HG03103 (cell line): ENCODE measurements at regions not wholly inside any gene's neighbourhood (a gene's known extent, or its start where the extent isn't known, plus 50 kb on each side); places are given as distances from the start of the nearest gene placed in this dataset.
"Not testable (repeated sequence)": the region's sequence is repeated elsewhere in the genome, so short reads cannot be mapped to it uniquely, and the experiment has no call there.

Experiments
- ATAC-seq: cut with Tn5 transposase; IDR thresholded peaks from one replicate; pipeline ENCODE4 v1.9.1; 2021; ENCODE audit warnings: low read depth; ENCODE audit not compliant: unreplicated experiment

DNA sequence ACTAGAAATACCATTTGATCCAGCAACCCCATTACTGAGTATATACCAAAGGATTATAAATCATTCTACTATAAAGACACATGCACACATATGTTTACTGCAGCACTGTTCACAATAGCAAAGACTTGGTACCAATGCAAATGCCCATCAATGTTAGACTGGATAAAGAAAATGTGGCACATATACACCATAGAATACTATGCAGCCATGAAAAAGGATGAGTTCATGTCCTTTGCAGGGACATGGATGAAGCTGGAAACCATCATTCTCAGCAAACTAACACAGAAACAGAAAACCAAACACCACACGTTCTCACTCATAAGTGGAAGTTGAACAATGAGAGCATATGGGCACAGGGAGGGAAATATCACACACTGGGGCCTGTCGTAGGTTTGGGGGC, 106.0 kb downstream of the SPATA18 start:
- not testable (repeated sequence) for ATAC-seq

DNA sequence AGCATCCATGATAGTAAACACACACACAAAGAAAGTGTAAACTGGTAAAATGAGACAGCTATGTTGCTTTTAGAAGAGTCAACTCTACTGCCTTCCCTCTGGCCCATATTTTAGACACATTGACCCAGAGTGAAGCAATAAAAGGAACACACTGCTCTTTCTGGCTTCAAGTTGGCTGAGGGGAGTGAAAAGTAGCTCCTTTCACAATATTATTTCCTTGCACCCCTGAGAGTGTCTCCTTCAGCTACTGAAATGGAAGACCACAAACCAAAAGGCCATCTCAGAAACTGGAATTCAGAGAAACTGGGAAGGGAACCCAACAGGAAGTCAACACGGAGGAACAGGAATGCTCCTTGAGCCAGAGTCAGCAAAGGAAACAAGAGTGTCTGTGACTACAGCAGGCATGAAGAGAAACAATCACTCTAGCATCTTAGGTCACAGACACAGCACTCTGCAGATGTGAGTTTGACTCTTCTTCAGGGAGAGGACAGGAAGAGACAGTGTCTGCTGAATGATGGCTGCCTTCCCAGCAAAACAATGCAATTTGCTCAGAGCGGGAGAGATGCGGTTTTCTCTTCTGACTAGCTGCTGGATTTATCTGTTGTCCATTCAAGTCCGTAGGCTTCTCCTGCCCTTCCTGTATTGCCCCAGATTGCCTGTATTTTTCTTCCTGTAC, 106.7 kb downstream of the SPATA18 start:
- no peak for ATAC-seq

DNA sequence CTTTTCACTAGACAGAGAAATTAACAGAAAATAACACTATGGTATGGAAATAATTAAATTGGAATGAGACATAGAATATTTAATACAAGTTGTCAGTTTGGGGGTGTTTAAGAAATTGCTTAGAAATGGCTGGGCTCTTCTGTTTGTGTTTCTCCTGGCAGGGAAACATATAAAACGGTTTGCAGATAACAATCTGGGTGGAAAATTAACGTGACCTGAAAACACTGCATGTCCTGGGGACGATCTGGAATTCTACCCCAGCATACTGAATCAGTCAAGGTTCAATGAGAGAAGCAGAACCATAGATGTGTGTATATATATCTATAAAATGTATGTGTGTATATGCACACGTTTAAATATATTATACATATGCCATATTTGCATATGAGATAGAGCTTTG, 109.8 kb downstream of the SPATA18 start:
- no peak for ATAC-seq

DNA sequence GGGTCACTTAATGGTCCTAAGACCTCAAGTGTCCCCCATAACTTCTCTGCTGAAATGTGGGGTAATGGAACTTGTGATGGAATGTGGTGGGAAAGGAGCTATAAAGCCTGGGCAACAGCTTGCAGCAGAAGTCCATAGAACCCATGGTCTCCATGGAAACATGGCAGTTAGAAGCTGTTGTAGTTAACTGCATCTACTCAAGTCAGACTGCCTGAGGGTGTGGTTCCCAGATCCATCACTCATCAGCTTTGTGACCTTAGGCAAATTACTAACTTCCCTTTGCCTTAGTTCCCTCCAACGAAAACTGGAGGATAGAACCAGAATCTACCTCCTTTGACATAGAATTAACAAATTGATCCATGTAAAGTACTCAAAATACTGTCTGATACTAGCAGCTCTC, 113.0 kb downstream of the SPATA18 start:
- no peak for ATAC-seq

DNA sequence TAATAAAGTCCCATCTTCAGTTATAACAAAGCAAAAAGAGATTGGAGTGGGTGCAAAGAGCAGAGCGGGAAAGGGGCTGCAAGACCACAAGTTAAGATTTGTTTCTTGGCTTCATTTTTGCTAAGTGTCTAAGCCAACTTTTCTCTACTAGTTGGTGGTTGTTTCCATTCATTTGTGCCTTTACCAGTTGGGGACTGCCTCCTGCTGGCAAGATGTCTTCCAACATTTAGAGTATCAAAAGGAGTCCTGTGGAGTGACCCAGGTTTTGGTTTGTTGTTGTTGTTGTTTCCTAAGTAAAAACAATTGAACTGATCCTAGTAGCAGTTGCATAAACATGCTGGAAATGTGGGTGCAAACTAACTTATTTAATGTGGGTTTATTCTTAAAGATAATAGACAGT, 121.1 kb downstream of the SPATA18 start:
- ATAC-seq, result no peak

DNA sequence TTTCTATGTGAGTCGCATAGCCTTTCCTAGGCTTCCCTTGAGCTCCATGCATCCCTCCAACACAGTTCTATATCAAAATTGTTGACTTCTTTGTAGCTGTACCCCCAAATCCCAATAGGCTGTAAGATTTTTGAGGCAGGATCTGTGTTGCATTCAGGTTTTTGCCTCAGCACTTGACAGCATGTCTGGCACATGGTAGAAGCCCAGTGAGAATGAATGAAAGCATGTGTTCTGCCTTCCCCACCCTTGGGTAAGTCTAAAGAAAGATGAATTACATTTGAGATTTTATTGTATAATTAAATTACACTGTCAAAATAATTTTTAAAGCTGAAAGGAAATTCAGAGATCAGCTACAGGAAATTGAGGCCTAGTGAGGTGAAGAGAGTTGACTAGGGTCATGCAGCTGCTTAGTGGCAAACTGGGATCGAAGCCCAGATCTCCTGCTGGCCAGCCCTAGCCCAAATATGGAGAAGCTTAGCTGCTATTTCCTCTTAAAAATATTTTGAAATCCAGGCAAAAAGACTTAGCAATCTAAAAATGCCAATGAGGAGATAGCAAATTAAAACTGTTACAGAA, 122.5 kb downstream of the SPATA18 start:
- no peak for ATAC-seq

DNA sequence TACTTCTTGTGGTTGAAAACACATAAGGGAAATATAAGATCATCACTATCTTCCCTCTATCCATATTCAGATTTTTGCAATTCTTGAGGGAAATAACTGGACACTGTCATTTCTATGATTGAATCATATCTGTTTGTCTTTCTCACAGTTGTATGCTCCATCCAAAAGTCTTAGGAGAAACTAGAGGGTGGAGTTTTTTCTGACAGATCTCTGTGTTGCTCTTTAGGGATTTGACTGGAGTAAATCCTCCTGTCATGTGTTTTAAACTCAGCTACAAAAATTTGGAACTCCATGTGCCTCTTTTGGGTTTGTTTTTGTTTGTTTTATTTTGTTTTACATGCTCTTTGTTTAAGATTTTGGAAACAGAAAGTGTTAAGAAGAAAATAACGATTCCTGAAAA, 136.5 kb downstream of the SPATA18 start:
- ATAC-seq, result no peak

DNA sequence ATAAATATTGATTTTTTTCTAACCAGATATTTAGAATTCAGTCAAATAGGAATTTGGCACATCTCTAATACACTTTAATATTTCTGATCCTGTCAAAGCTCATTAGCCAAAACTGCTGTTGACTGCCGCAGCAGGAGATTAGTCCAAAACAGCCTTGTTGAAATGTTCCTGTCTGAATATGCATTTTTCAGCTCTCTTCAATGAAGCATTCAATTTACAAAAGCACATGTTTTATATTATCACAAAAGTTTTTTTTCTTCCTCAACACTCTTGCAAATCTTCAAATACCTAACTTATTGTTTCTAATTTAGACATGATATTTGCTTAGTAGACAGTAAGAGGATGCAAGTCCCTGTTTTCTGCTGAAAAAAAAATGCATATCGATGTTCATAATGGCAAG, 140.9 kb downstream of the SPATA18 start:
- no peak for ATAC-seq

DNA sequence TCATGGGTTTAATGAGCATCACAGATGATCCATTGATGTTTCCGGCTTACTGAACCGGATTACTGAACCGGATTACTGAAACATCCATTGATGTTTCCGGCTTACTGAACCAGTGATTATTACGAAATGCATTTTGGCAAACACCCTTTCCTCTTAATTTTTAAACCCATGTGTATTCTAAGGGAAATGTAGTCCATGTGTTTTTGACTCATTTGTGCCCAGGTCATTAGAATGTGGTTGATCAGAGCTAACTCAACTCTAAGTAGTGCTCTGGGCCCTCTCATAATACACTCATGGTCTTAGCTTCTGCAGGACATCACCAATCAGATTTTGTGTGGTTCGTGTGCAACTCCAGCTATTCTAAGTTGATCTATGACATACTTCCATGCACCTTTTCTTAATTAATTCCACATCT, 141.6 kb downstream of the SPATA18 start:
- no peak for ATAC-seq

DNA sequence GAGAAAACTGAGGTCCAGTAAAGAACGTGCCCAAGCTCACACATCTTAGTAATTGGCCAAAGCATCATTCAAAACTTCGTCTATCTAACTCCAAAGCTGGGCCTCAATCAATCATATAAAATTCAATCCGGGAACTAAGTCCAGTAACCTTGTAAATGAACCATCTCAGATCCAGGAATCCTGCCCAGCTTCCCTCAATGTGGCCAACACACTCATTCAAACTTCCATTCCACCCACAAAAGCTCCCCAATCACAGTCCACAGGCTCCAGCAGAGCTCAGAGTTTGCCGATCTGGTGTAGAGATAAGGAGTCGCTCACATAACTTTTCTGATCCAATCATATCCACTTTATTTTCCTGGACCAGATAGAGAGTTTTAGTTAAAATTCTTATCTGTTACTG, 144.8 kb downstream of the SPATA18 start:
- no peak for ATAC-seq

DNA sequence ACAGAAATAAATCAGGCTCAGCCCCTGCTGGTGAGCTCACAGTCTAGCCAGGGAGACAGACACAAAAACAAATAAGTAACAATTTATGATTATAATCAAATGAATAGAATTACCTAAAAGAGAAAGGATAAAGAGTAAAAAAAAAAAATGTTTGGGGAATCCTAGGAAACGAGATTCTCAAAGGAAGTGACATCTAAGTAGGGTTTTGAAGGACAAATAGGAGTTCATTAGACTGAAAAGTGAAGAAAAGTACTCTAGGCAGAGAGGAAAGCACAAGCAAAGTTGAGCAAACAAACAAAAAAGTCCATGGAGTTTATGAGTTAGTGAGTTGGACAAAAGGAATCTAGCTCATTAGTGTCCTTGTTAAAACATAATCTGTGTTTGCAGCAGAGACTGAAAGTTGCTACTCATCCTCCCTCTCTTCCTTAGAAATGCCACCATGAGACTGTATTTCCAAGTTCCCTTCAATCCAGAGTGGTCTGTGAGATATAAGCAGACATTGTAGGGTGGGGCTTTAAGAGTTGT, 145.6 kb downstream of the SPATA18 start:
- no peak for ATAC-seq

DNA sequence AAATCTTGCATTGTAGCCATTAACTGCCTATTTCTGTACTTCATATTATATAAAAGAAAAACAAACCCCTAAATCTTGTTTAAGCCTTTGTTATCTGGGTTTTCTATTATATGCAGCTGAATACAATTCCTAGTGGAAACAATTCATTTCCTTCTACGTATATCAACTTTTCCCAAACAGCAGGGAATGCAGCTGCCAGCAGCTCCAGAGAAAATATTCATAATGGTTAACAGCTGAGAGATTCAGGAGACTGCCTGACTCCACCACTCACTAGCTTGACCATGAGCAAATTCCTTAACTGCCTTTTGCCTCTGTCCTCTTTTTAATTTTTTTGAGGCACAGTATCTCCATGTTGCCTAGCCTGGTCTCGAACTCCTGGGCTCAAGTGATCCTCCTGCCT, 146.2 kb downstream of the SPATA18 start:
- ATAC-seq, result no peak

DNA sequence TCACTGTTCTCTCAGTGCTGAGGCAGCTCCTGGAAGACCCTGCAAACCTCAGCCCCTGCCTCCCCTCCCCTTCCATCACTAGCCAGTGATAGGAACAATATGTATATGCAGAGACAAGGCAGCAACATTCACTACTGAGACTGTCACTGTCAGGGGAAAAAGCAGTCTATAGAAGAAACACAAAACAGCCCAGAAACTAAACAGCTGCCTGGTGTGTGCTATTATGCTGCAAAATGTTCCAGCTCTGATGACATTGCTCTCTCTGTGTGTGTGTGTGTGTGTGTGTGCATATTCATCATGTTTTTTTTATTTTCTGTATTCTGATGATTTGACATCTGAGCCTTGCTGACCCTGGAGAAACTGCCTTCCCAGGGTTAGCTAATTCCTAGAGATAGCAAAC, 147.2 kb downstream of the SPATA18 start:
- ATAC-seq, result no peak

DNA sequence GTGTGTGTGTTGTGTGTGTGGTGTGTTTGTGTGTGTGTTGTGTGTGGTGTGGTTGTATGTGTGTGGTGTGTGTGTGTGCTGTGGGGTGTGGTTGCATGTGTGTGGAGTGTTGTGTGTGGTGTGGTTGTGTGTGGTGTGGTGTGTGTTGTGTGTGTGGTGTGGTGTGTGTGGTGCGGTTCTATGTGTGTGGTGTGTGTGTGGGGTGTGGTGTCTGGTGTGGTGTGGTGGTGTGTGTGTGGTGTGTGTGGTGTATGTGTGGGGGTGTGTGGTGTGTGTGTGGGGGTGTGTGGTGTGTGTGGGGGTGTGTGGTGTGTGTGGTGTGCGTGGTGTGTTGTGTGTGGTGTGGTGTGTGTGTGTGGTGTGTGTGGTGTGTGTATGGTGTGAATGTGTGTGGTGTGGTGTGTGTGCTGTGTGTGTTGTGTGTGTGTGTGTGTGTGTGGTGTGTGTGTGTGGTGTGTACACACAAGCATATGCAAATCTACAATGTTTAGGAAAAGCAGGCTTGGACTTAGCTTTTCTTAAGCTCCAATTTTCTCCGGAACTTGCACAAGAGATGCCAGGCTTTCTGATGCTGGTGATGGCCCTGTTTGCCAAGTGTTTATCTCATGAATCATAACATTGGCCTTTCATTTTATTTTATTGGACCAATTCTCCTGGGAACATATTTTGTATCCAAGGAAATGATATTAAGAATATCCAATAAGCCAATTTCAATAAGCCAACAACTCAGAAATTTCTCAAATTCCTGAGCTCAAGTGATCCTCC, 148.7 kb downstream of the SPATA18 start:
- no peak for ATAC-seq

DNA sequence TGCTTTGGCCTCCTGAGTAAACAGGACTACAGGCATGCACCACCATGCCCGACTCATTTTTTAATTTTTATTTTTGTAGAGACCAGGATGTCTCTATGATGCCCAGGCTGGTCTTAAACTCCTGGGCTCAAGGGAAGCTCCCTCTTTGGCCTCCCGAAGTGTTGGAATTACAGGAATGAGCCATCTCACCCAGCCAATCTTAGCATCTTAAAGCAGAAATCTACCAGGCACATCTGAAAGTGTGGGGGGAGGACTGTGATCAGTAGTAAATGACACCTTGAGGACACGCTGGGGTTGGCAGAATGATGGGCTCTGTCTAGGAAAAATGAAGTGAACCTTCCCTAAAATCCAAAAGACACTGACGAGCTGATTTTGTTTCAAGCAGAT, 149.2 kb downstream of the SPATA18 start:
- no peak for ATAC-seq

DNA sequence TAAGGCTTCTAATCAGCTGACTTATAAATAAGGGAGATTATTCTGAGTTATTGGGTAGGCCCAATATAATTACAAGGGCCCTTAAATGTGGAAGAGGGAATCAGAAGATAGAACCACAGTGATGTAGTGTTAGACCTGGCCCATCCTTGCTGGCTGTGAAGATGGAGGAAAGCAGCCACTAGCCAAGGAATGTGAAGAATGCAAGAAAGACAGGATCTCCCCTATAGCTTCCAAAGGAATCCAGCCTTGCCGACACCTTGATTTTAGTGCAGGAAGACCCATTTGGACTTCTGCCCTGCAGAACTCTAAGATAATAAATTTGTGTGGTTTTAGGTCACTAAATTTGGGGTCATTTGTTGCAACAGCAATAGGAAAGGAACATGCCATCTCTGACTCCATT, 150.6 kb downstream of the SPATA18 start:
- no peak for ATAC-seq

DNA sequence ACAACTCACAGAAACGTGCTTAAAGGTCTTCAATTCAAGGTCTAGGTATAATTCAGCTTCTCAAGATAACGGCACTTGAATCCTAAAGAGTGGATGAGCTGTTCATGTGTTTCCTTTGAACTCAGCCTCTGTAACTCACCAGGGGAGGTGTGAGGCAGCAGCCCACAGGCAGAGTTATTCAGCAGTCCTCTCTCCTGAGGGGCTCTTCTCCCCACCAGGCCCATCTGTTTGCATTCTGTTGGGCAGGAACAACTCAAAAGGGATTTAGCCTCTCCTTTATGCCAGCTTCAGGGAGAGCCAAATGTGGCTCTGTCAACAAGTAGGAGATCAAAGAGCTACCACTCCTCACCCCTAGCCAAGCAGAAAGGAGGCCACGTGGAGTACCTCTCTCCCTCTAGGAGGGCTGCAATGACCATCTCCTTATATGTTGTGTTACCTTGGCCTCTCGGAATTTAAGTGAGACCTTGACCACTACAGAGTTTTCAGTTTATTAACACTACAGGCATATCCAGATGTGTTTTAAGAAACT, 151.2 kb downstream of the SPATA18 start:
- no peak for ATAC-seq

DNA sequence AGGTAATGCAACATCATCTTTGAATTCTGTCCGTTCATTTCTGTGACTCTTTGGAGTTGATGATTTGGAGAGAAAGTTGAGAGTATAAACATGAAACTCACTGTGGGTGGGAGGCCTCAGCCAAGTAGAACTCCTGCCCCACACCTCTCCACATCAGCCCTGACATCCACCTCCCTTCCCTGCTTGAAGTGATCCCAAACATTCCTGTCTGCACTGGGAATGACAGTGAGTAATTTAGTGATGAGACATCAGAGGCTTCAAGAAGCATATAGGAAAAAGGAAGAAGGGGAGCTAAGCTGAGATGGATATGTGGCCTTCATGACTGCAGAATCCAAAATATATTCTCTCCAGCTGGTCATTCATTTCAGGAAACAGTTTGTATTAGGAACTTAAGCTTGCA, 151.8 kb downstream of the SPATA18 start:
- ATAC-seq, result no peak

DNA sequence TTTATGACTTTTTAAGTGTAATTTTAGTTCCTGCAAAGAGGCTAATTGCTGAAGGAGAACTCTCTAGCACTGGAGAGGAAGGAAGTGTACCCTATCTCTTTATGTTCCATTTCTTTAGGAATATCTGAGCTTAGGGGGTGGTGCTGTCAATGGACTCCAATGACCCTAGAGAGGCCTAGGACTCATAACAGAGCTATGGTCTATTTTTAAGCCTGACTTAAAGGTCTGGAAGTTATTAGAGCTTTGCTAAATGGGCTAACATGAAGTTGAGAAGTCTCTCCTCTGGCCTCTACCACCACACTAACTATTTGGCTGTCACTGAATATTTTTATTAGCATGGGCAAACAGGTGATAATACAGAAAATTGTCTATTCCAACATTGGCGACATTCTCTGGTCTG, 152.2 kb downstream of the SPATA18 start:
- ATAC-seq, result no peak

DNA sequence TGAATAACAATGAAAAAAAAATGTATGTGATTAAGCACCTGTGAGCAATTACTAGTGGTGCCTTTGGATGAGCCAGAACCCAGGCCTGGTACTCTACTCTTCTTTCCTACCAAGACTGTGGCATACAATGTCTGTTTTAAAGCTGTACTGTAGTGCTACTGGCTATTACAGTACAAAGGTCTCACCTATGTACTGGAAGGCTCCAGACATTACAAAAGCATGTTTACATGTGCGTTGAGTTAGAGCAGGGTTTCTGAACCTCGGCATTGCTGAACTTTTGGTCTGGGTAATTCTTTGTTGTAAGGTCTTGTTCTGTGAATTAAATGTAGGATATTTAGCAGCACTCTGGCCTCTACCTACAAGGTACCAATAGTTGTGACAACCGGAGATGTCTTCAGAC, 153.8 kb downstream of the SPATA18 start:
- no peak for ATAC-seq

DNA sequence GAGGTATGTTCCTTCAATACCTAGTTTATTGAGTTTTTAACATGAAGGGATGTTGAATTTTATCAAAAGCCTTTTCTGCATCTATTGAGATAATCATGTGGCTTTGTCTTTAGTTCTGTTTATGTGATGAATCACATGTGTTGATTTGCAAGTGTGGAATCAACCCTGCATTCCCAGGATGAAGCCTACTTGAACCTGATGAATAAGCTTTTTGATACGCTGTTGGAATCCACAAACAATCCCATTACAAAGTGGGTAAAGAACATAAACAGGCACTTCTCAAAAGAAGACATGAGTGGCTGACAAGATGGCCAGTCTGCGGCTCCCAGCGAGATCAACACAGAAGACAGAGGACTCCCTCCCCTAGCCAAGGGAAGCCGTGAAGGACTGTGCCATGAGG, 156.0 kb downstream of the SPATA18 start:
- ATAC-seq, result not testable (repeated sequence)

DNA sequence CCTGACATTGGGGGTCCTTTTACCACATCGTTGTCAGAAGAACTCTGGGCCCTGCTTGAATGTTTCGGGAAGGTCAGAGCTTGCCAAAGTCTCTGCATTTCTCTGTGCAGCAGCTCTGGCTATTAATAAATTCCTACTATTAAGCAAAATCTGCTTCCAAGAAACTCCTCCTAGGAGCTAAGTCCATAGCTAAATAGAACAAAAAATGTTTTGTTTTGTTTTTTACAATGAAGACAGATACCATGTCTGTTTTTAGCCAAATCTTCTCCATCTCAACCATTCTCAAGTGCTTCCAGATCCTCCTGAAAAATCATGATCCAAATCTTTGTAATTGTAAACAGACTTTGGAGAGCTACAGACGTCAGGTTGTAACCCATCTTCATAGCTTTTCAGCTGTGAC, 161.6 kb downstream of the SPATA18 start:
- no peak for ATAC-seq
